ENCODE measurements at regions not wholly inside any gene's neighbourhood (a gene's known extent, or its start where the extent isn't known, plus 50 kb on each side); places are given as distances from the start of the nearest gene placed in this dataset.

DNA sequence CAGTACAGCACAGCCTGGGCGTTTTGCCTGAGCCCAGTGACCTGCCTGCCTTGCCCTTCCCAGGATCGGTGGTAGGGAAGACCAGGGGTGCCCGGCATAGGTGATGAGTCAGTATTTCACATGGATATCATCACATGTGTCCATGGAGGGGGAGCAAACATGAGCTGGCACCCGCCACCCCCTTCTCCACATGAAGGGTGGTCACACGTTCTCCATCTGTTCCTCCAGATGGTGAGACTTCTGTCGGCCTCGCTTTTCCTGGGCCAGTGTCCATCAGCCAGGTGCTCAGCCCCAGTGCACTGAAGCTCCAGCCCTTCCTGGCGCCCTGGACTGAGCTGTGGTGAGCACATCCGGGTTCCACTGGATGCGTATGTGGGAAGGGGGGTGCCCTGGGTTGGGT lies 208.4 kb downstream of the UBE3A start:
- TF ChIP-seq POLR2AphosphoS5 (IDR thresholded peaks at IDR 0.05; ENCODE audit: insufficient read depth in 1 of 2, low read depth in 1 of 2): no peak
- TF ChIP-seq, protein P1, sequence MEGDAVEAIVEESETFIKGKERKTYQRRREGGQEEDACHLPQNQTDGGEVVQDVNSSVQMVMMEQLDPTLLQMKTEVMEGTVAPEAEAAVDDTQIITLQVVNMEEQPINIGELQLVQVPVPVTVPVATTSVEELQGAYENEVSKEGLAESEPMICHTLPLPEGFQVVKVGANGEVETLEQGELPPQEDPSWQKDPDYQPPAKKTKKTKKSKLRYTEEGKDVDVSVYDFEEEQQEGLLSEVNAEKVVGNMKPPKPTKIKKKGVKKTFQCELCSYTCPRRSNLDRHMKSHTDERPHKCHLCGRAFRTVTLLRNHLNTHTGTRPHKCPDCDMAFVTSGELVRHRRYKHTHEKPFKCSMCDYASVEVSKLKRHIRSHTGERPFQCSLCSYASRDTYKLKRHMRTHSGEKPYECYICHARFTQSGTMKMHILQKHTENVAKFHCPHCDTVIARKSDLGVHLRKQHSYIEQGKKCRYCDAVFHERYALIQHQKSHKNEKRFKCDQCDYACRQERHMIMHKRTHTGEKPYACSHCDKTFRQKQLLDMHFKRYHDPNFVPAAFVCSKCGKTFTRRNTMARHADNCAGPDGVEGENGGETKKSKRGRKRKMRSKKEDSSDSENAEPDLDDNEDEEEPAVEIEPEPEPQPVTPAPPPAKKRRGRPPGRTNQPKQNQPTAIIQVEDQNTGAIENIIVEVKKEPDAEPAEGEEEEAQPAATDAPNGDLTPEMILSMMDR (IDR thresholded peaks at IDR 0.05): no peak

Data from vagina (tissue), 2 donors.